Parathyroid adenoma (tissue), 2 donors: ENCODE measurements at regions not wholly inside any gene's neighbourhood (a gene's known extent, or its start where the extent isn't known, plus 50 kb on each side); places are given as distances from the start of the nearest gene placed in this dataset.

Experiments used
- H2AFZ ChIP-seq: fragments of 300-600 bp; sonication (generic); one replicate; pipeline ENCODE4 v1.7.0; 2017; ENCODE audit warnings: antibody characterized with exemption, mild to moderate bottlenecking
- H3K27ac ChIP-seq: fragments of 300-600 bp; sonication (generic); one replicate; pipeline ENCODE4 v1.7.0; 2017
- H3K27me3 ChIP-seq: fragments of 300-600 bp; sonication (generic); one replicate; pipeline ENCODE4 v1.7.0; 2017; ENCODE audit warnings: low read length; ENCODE audit not compliant: control insufficient read depth, insufficient read depth
- H3K36me3 ChIP-seq: fragments of 300-600 bp; sonication (generic); one replicate; pipeline ENCODE4 v1.7.0; 2017; ENCODE audit warnings: low read length; ENCODE audit not compliant: control insufficient read depth, insufficient read depth
- H3K4me1 ChIP-seq: fragments of 300-600 bp; sonication (generic); one replicate; pipeline ENCODE4 v1.7.0; 2017; ENCODE audit warnings: control low read depth
- H3K4me2 ChIP-seq: fragments of 300-600 bp; sonication (generic); one replicate; pipeline ENCODE4 v1.7.0; 2017; ENCODE audit warnings: low read length
- H3K4me3 ChIP-seq: fragments of 300-600 bp; sonication (generic); one replicate; pipeline ENCODE4 v1.7.0; 2017; ENCODE audit warnings: low read depth, low read length
- H3K79me2 ChIP-seq: fragments of 300-600 bp; sonication (generic); one replicate; pipeline ENCODE4 v1.7.0; 2017; ENCODE audit warnings: control low read depth
- H3K9ac ChIP-seq: fragments of 300-600 bp; sonication (generic); one replicate; pipeline ENCODE4 v1.7.0; 2017; ENCODE audit warnings: mild to moderate bottlenecking
- H3K9me3 ChIP-seq: fragments of 300-600 bp; sonication (generic); one replicate; pipeline ENCODE4 v1.7.0; 2017; ENCODE audit warnings: low read length; ENCODE audit not compliant: control insufficient read depth
- TF ChIP-seq, protein P1 (sequence below): fragments of 300-600 bp; sonication (generic); IDR thresholded peaks from one replicate; pipeline ENCODE4 v1.7.0; 2017; ENCODE audit warnings: antibody characterized with exemption, mild to moderate bottlenecking
- donor health status: primary hyperparathyroidism.

DNA sequence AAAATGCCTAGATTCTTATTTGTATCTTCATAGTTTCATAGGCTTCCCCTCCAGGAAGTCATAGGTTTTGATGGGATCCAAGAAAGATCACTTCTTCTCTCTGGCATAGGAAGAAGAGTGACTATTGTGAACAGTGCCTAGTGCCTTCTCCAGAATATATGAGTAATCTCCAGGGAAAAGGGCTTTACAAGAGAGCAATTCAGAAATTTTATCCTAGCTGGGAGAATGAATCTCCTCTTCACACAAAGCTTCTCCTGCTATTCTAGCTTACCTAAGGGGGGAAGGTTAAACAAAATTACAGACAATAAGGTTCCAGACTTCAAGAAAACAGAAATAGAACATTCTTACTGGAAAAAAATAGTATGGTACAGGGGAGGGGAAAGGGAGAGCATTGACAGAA is 1193.3 kb upstream of the CDH6 start:
- TF ChIP-seq, protein P1, sequence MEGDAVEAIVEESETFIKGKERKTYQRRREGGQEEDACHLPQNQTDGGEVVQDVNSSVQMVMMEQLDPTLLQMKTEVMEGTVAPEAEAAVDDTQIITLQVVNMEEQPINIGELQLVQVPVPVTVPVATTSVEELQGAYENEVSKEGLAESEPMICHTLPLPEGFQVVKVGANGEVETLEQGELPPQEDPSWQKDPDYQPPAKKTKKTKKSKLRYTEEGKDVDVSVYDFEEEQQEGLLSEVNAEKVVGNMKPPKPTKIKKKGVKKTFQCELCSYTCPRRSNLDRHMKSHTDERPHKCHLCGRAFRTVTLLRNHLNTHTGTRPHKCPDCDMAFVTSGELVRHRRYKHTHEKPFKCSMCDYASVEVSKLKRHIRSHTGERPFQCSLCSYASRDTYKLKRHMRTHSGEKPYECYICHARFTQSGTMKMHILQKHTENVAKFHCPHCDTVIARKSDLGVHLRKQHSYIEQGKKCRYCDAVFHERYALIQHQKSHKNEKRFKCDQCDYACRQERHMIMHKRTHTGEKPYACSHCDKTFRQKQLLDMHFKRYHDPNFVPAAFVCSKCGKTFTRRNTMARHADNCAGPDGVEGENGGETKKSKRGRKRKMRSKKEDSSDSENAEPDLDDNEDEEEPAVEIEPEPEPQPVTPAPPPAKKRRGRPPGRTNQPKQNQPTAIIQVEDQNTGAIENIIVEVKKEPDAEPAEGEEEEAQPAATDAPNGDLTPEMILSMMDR, result no peak
- H3K9ac ChIP-seq, result no peak overlapping the region
- H3K9me3 ChIP-seq, result no peaks in the 10 kb centered on the region
- no peak overlapping the region for H3K27ac ChIP-seq
- no peaks in the 10 kb centered on the region for H3K27me3 ChIP-seq
- H3K79me2 ChIP-seq, result no peaks in the 10 kb centered on the region
- no peak overlapping the region for H3K4me3 ChIP-seq
- H2AFZ ChIP-seq, result no peak overlapping the region
- H3K4me1 ChIP-seq, result no peaks in the 10 kb centered on the region
- H3K4me2 ChIP-seq, result no peak overlapping the region
- H3K36me3 ChIP-seq, result no peaks in the 10 kb centered on the region

DNA sequence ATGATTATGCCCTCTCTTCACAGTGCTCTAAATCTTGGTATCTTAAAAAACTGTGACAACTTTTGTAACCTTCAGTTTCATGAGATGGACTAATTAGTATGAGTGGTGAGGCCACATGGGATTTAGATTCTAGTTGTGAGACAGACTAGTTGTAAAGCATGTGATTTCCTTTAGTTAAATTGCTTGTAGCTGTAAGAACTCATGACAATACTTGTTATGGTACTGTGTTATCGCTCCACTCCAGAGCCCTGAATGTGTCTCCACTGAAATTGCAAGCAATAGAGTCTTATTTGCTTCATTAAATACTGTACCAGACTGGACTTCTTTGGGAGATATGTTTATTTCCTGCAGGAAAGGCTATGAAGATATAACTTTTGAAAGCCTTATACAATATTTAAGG is 1198.3 kb upstream of the CDH6 start:
- TF ChIP-seq, protein P1, result no peak
- Histone ChIP-seq H3K27ac (no peak overlapping the region), H3K9ac (no peak overlapping the region), H3K4me3 (no peak overlapping the region), H3K27me3 (no peaks in the 10 kb centered on the region), H3K9me3 (no peaks in the 10 kb centered on the region), H2AFZ (no peak overlapping the region), H3K79me2 (no peaks in the 10 kb centered on the region), H3K4me1 (no peaks in the 10 kb centered on the region), H3K4me2 (no peak overlapping the region), H3K36me3 (no peaks in the 10 kb centered on the region)

DNA sequence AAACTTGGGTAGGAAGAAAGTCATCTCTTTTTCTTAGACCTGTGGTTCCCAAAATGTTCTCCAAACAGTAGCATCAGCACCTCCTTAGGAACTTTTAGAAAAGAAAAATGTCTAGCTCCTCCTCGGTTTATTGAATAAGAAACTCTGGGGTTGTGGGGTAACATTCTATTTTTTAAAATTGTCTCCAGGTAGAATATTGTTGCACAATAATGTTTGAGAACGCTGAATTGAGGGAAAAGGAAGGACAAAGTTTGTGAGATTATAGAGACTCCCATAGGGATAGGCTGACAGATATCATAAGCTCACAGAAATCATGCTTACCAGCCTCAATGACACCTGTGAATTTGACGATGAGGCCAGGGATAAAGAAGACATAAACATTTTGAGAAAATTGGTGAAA is 1199.0 kb upstream of the CDH6 start:
- Histone ChIP-seq H3K9ac (no peak overlapping the region), H3K4me2 (no peak overlapping the region), H3K79me2 (no peaks in the 10 kb centered on the region), H3K36me3 (no peaks in the 10 kb centered on the region), H2AFZ (no peak overlapping the region), H3K4me3 (no peak overlapping the region), H3K9me3 (no peaks in the 10 kb centered on the region), H3K4me1 (no peaks in the 10 kb centered on the region), H3K27ac (no peak overlapping the region), H3K27me3 (no peaks in the 10 kb centered on the region)
- TF ChIP-seq, protein P1, result no peak

DNA sequence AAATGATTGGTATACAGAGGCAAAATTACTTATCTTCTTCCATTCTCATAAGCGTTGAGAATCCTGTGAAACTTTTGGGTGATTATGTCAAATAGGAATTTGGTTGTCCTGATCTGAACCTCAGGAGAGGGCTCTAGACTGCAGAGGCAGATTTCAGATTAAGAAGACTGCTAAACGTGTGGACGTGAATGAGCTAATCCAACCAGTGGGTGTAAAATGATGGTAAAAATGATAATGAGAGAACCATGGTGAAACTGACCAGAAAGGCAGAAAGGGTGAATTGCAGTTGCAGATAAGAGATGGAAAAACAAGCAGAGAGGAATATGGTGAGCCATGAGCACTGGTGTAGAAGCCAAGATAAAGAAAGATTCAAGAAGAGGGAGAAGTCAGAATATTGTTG is 1200.2 kb upstream of the CDH6 start:
- no peak overlapping the region for H2AFZ ChIP-seq
- TF ChIP-seq, protein P1, result no peak
- no peak overlapping the region for H3K27ac ChIP-seq
- H3K4me3 ChIP-seq, result no peak overlapping the region
- no peaks in the 10 kb centered on the region for H3K36me3 ChIP-seq
- no peaks in the 10 kb centered on the region for H3K4me1 ChIP-seq
- H3K9me3 ChIP-seq, result no peaks in the 10 kb centered on the region
- no peak overlapping the region for H3K9ac ChIP-seq
- H3K79me2 ChIP-seq, result no peaks in the 10 kb centered on the region
- no peaks in the 10 kb centered on the region for H3K27me3 ChIP-seq
- no peak overlapping the region for H3K4me2 ChIP-seq

DNA sequence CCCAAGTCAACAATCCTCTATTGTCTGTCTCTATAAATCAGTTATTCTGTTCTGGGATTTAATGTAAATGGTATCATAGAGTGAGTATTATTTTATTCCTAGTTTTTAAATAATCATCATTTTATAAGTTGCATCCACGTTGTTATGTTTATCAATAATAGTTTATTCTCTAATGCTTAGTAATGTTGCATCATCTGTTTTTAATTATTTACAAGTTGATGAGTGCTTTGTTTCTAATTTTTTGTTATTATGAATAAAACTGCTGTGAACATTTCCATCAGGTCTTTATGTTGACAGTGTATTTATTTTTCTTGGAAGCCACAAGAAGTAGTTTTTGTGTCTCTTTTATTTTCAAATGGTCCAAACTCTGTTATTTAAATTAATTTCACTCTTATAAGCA is 1201.2 kb upstream of the CDH6 start:
- TF ChIP-seq, protein P1, result no peak
- no peaks in the 10 kb centered on the region for H3K36me3 ChIP-seq
- no peak overlapping the region for H3K4me3 ChIP-seq
- H3K4me2 ChIP-seq, result no peak overlapping the region
- H3K9ac ChIP-seq, result no peak overlapping the region
- no peaks in the 10 kb centered on the region for H3K4me1 ChIP-seq
- no peaks in the 10 kb centered on the region for H3K9me3 ChIP-seq
- H3K27me3 ChIP-seq, result no peaks in the 10 kb centered on the region
- H2AFZ ChIP-seq, result no peak overlapping the region
- H3K79me2 ChIP-seq, result no peaks in the 10 kb centered on the region
- no peak overlapping the region for H3K27ac ChIP-seq
